ENCODE measurements at regions not wholly inside any gene's neighbourhood (a gene's known extent, or its start where the extent isn't known, plus 50 kb on each side); places are given as distances from the start of the nearest gene placed in this dataset.

DNA sequence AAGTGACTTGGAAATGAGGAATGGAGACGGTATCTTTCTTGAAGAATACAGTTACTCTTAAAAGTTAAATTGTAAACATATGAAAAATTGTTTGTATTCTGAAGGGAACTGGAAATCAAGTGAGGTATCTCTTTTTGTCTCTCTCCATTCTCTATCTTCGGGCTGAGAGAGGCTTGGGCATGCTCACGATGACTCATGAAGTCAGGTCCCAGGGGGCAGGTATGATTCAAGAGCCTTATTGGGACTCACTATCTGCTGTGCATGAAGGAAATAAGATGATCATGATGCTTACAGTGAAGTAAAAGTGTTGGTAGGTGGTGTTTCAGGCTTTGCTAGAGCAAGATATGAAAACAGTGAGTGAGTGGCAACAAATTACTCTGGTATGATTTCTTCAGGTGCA lies 200.4 kb upstream of the PITX2 start:
- Histone ChIP-seq H3K27ac (ENCODE audit: insufficient read depth, low read depth, low read length, poor library complexity, severe bottlenecking) (no peak overlapping the region), H3K4me3 (ENCODE audit: insufficient read depth, low read depth, low read length) (no peak overlapping the region), H3K36me3 (ENCODE audit: control insufficient read depth, insufficient read depth, low read length) (no peaks in the 10 kb centered on the region), H3K9me3 (ENCODE audit: control insufficient read depth, low read length) (no peaks in the 10 kb centered on the region), H3K27me3 (ENCODE audit: control insufficient read depth, insufficient read depth, low read length, poor library complexity, severe bottlenecking) (no peaks in the 10 kb centered on the region), H3K4me1 (ENCODE audit: control insufficient read depth, insufficient read depth, low read length) (no peaks in the 10 kb centered on the region)
- WGBS, 2 experiments, result 95 to 98% methylated on average over 3 of the region's 3 CpGs

DNA sequence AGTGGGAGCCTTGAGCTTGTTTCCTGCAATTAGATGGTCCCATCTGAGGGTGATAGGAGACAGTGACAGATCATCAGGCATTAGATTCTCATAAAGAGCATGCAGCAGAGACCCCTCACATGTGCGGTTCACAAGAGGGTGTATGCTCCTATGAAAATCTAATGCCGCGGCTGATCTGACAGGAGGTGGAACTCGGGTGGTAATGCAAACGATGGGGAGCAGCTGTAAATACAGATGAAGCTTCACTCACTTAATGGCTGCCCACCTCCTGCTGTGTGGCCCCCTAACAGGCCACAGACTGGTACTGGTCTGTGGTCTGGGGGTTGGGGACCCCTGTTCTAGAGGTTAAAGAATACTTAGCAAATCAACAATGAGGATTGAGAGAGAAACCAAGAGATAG lies 201.5 kb upstream of the PITX2 start:
- no peaks in the 10 kb centered on the region for H3K9me3 ChIP-seq (ENCODE audit: control insufficient read depth, low read length)
- no peak overlapping the region for H3K27ac ChIP-seq (ENCODE audit: insufficient read depth, low read depth, low read length, poor library complexity, severe bottlenecking)
- no peak overlapping the region for H3K4me3 ChIP-seq (ENCODE audit: insufficient read depth, low read depth, low read length)
- no peaks in the 10 kb centered on the region for H3K27me3 ChIP-seq (ENCODE audit: control insufficient read depth, insufficient read depth, low read length, poor library complexity, severe bottlenecking)
- WGBS, 2 experiments, result 94 to 98% methylated on average over 5 of the region's 5 CpGs
- no peaks in the 10 kb centered on the region for H3K4me1 ChIP-seq (ENCODE audit: control insufficient read depth, insufficient read depth, low read length)
- H3K36me3 ChIP-seq (ENCODE audit: control insufficient read depth, insufficient read depth, low read length), result no peaks in the 10 kb centered on the region

DNA sequence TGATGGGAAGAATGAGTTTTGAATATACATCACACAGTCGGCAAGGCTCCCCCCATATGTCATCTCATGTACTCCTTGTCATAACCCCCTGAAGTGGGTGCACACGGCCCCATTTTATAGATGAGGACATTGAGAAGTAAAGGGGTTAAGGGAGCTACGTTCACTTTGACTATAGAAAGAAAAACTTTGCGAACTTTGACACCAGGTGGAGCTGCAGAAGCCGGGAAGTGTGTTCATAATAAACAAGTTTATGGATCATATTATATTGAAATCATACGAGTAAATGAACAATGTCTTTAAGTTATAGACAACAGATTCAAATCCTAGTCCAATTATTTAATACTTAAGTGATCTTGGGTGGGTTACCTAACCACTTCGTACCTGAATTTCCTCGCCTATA lies 203.8 kb upstream of the PITX2 start:
- no peaks in the 10 kb centered on the region for H3K4me1 ChIP-seq (ENCODE audit: control insufficient read depth, insufficient read depth, low read length)
- H3K9me3 ChIP-seq (ENCODE audit: control insufficient read depth, low read length), result no peaks in the 10 kb centered on the region
- H3K27me3 ChIP-seq (ENCODE audit: control insufficient read depth, insufficient read depth, low read length, poor library complexity, severe bottlenecking), result no peaks in the 10 kb centered on the region
- no peaks in the 10 kb centered on the region for H3K36me3 ChIP-seq (ENCODE audit: control insufficient read depth, insufficient read depth, low read length)
- no peak overlapping the region for H3K4me3 ChIP-seq (ENCODE audit: insufficient read depth, low read depth, low read length)
- H3K27ac ChIP-seq (ENCODE audit: insufficient read depth, low read depth, low read length, poor library complexity, severe bottlenecking), result no peak overlapping the region
- WGBS, 2 experiments, result 93 to 97% methylated on average over 5 to 6 of the region's 8 CpGs

DNA sequence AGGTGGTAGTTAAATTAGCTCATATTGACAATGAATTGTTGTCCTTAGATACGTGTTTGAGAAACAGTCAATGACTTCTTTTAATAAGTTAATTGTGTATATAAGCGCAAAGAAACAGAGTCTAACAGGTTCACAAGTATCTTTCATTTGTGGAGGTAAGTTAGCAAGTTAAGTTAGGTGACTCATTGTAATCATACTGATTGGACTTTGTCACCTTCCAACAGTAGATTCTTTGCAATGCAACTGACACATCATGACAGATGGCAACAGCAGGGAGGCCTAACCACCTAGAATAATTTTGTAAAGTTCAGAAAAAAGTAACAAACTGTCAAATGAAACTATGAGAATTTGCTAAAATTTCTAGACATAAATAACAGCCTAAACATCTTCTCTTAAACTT lies 207.6 kb upstream of the PITX2 start:
- Histone ChIP-seq H3K27ac (ENCODE audit: insufficient read depth, low read depth, low read length, poor library complexity, severe bottlenecking) (no peak overlapping the region), H3K4me3 (ENCODE audit: insufficient read depth, low read depth, low read length) (no peak overlapping the region), H3K4me1 (ENCODE audit: control insufficient read depth, insufficient read depth, low read length) (no peaks in the 10 kb centered on the region)

DNA sequence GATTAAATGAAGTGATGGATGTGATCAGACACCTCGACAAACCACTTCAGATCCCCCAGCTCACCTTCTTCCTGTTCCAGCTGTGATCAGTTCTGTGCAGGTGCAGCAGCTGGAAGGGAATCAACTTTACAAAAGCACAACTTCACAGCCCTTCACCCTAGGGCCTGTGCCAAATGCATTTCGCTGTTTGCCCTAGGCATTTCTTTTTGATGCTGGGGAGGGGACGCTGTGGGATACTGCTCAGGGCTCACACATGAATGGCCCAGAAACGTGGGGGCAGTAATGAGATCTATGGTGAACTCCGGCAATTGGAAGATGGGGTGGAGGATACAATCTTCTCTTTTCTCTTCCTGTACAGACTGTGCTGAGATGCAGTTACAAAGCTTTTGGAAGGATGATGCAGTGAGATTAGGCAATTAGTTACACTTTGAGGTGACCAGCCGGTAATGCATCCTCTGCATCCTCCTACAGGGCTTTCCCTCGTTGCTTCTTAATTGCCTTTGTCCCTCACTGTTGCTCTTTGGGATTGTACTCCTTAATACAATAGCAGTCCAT lies 215.1 kb upstream of the PITX2 start:
- no peaks in the 10 kb centered on the region for H3K27me3 ChIP-seq (ENCODE audit: control insufficient read depth, insufficient read depth, low read length, poor library complexity, severe bottlenecking)
- no peaks in the 10 kb centered on the region for H3K9me3 ChIP-seq (ENCODE audit: control insufficient read depth, low read length)
- peaks cover 4% of the 10 kb centered on the region for H3K4me1 ChIP-seq (ENCODE audit: control insufficient read depth, insufficient read depth, low read length)
- WGBS, 2 experiments, result 48 to 52% methylated on average over 7 of the region's 7 CpGs
- H3K27ac ChIP-seq (ENCODE audit: insufficient read depth, low read depth, low read length, poor library complexity, severe bottlenecking), result no peak overlapping the region
- no peak overlapping the region for H3K4me3 ChIP-seq (ENCODE audit: insufficient read depth, low read depth, low read length)
- no peaks in the 10 kb centered on the region for H3K36me3 ChIP-seq (ENCODE audit: control insufficient read depth, insufficient read depth, low read length)

More for the DNA sequence above, 207.6 kb upstream of the PITX2 start:
- Histone ChIP-seq H3K9me3 (ENCODE audit: control insufficient read depth, low read length) (no peaks in the 10 kb centered on the region), H3K36me3 (ENCODE audit: control insufficient read depth, insufficient read depth, low read length) (no peaks in the 10 kb centered on the region), H3K27me3 (ENCODE audit: control insufficient read depth, insufficient read depth, low read length, poor library complexity, severe bottlenecking) (no peaks in the 10 kb centered on the region)
- WGBS, 2 experiments, result 83 to 89% methylated on average over 2 of the region's 2 CpGs

DNA sequence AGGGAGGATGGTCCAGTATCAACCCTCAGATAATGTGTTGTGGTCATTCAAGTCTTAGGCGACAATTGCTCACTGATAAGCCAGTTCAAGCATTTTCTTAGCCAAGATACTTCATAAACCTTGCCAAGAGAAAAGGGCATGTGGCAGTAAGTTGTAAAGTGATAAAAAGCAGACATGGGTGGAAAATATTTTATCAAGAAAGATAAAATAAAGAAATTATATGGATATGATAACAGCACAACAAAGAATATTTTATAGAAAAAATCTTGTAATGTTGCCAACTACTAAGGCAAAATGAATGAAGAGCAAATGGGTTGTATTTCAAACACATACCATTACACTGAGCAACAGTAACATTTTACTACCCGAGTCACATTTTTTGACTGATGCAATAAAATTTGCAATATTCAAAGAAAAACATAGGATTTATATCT lies 217.4 kb upstream of the PITX2 start:
- Histone ChIP-seq H3K27ac (ENCODE audit: insufficient read depth, low read depth, low read length, poor library complexity, severe bottlenecking) (no peak overlapping the region), H3K36me3 (ENCODE audit: control insufficient read depth, insufficient read depth, low read length) (no peaks in the 10 kb centered on the region), H3K9me3 (ENCODE audit: control insufficient read depth, low read length) (no peaks in the 10 kb centered on the region), H3K4me3 (ENCODE audit: insufficient read depth, low read depth, low read length) (no peak overlapping the region), H3K27me3 (ENCODE audit: control insufficient read depth, insufficient read depth, low read length, poor library complexity, severe bottlenecking) (no peaks in the 10 kb centered on the region), H3K4me1 (ENCODE audit: control insufficient read depth, insufficient read depth, low read length) (peaks cover 4% of the 10 kb centered on the region)
- WGBS, 2 experiments, result 86 to 100% methylated on average over 1 of the region's 2 CpGs

DNA sequence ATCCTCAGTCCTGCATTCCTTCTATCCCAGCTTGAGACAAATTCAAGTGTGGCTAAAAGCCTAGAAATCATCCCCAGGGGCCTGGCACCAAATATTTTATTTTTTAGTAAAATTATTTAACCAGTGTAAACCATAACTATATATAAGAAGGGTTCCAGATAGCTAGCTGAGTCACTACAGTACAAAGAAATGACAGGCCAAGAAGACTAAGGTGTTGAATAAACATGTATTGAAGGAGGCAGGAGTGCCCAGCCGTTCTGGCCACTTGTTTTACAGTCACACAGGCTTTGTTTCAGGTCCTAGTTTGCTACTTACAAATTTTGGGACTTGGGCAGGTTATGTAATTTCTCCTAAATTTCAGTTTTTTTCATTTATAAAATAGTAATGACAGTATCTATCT lies 225.9 kb upstream of the PITX2 start:
- no peaks in the 10 kb centered on the region for H3K4me1 ChIP-seq (ENCODE audit: control insufficient read depth, insufficient read depth, low read length)
- no peak overlapping the region for H3K4me3 ChIP-seq (ENCODE audit: insufficient read depth, low read depth, low read length)
- WGBS, 2 experiments, result 75 to 80% methylated on average over 1 of the region's 1 CpG
- no peaks in the 10 kb centered on the region for H3K36me3 ChIP-seq (ENCODE audit: control insufficient read depth, insufficient read depth, low read length)
- no peaks in the 10 kb centered on the region for H3K27me3 ChIP-seq (ENCODE audit: control insufficient read depth, insufficient read depth, low read length, poor library complexity, severe bottlenecking)
- no peak overlapping the region for H3K27ac ChIP-seq (ENCODE audit: insufficient read depth, low read depth, low read length, poor library complexity, severe bottlenecking)
- H3K9me3 ChIP-seq (ENCODE audit: control insufficient read depth, low read length), result no peaks in the 10 kb centered on the region

DNA sequence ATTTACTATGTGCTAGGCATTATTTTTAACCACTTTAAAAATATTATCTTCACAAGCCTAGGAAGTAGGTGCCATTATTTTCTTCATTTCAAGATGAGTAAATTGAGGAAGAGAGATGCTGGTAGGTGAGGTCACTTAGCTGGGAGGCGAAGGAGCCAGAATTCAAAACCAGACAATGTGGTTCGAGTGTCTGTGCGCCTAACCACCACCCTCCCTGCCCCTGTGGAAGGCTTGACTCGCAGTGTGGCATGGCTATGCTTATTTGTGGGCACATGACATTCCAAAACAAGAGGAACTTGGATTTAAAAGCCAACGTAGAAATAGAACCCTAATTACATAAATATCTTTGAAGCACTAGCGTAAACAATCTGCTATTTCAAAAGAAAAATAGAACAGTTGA lies 226.6 kb upstream of the PITX2 start:
- Histone ChIP-seq H3K36me3 (ENCODE audit: control insufficient read depth, insufficient read depth, low read length) (no peaks in the 10 kb centered on the region), H3K4me3 (ENCODE audit: insufficient read depth, low read depth, low read length) (no peak overlapping the region), H3K9me3 (ENCODE audit: control insufficient read depth, low read length) (no peaks in the 10 kb centered on the region), H3K4me1 (ENCODE audit: control insufficient read depth, insufficient read depth, low read length) (no peaks in the 10 kb centered on the region), H3K27ac (ENCODE audit: insufficient read depth, low read depth, low read length, poor library complexity, severe bottlenecking) (no peak overlapping the region), H3K27me3 (ENCODE audit: control insufficient read depth, insufficient read depth, low read length, poor library complexity, severe bottlenecking) (no peaks in the 10 kb centered on the region)
- 79 to 95% methylated on average over 4 to 5 of the region's 6 CpGs for WGBS, 2 experiments

DNA sequence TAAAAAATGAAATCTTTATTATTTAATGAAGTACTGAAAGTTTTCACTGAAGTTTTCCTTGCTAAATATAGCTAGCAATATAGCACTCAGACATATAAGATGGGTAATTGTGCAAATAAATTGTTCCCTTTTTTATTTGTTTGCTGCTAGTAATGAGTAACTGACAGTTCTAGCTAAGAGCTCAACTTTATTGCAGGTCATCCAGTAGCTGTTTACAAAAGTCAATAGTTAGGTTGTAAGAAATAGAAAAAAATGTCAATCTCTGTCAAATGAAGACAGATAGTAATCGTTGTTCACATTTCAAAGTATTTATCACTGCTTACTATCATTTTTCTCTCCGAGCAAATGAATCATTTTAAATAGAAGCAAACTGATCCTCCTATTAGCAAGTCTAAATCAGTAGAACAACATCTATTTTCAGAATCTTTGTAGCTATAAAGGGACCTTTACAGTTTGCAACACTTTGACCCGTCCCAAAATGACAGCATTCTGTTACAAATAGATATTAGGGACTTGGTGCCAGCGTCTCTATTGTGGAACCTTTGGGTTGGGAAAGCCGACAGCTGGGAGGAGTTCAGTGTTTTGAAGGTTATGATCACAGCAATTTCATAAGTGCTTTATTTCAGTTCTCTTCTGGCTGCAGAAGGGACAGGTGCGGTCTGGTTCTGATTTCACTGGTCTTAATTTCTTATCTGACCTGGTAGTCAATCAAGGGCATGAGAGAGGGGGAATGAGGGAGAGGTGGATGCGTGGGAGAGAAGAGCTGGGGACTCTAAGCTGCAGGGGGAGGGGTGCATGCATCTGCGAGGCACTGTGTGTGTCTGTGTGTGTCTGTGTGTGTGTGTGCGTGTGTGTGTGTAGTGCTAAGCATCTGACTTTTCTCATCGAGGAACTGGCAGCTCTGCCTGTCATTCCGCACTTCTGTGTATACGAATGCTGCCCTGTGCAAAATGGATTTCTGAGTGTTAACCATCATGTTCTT lies 227.9 kb upstream of the PITX2 start:
- no peaks in the 10 kb centered on the region for H3K4me1 ChIP-seq (ENCODE audit: control insufficient read depth, insufficient read depth, low read length)
- no peaks in the 10 kb centered on the region for H3K36me3 ChIP-seq (ENCODE audit: control insufficient read depth, insufficient read depth, low read length)
- H3K4me3 ChIP-seq (ENCODE audit: insufficient read depth, low read depth, low read length), result no peak overlapping the region
- WGBS, 2 experiments, result 80 to 83% methylated on average over 12 of the region's 12 CpGs
- H3K9me3 ChIP-seq (ENCODE audit: control insufficient read depth, low read length), result no peaks in the 10 kb centered on the region
- H3K27me3 ChIP-seq (ENCODE audit: control insufficient read depth, insufficient read depth, low read length, poor library complexity, severe bottlenecking), result no peaks in the 10 kb centered on the region
- no peak overlapping the region for H3K27ac ChIP-seq (ENCODE audit: insufficient read depth, low read depth, low read length, poor library complexity, severe bottlenecking)

DNA sequence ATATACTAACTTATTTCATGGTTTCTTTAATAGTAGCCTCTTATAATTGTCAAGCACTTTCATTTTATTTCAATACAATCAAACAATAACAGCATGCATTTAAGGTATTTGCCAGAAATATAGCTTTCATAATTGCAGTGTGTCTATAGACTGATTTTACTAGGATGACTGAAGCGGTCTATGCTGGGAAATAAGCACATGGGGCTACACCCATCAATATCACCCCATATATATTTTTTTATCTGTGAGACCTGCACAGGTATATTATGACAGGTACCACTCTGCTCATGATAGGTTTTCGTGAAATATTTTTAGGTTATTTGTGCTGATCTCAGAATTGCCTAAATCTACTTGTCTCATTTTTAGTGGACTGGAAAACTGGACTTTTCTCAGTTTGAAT lies 229.1 kb upstream of the PITX2 start:
- no peaks in the 10 kb centered on the region for H3K36me3 ChIP-seq (ENCODE audit: control insufficient read depth, insufficient read depth, low read length)
- H3K4me1 ChIP-seq (ENCODE audit: control insufficient read depth, insufficient read depth, low read length), result no peaks in the 10 kb centered on the region
- H3K27me3 ChIP-seq (ENCODE audit: control insufficient read depth, insufficient read depth, low read length, poor library complexity, severe bottlenecking), result no peaks in the 10 kb centered on the region
- H3K4me3 ChIP-seq (ENCODE audit: insufficient read depth, low read depth, low read length), result no peak overlapping the region
- H3K27ac ChIP-seq (ENCODE audit: insufficient read depth, low read depth, low read length, poor library complexity, severe bottlenecking), result no peak overlapping the region
- H3K9me3 ChIP-seq (ENCODE audit: control insufficient read depth, low read length), result no peaks in the 10 kb centered on the region
- 81 to 100% methylated on average over 2 of the region's 2 CpGs for WGBS, 2 experiments
